ENCODE measurements at regions not wholly inside any gene's neighbourhood (a gene's known extent, or its start where the extent isn't known, plus 50 kb on each side); places are given as distances from the start of the nearest gene placed in this dataset.

GRCh38 chr2:216320852-216321251 is 51.4 kb downstream of the MARCHF4 start:
- DNase-seq: no peak

- no peak for DNase-seq
These were observed 52.5 kb downstream of the MARCHF4 start for GRCh38 chr2:216319771-216320170.

DNA sequence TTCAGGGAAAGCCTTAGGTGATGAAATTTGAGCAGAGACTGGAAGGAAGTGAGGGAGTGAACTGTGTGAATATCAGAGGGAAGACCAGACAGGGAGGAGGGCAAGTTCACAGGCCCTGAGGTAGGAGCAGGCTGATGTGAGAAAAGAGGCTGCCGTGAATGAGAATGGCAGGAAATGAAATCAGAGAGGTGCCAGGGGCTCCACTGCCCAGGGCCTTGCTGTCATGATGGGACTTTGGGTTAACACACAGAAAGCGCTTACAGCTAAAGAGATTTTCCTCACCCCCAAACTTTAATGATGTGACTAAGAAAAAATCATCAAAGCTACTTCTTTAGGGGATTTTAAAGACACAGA is 53.8 kb downstream of the MARCHF4 start:
- DNase-seq: no peak

DNA sequence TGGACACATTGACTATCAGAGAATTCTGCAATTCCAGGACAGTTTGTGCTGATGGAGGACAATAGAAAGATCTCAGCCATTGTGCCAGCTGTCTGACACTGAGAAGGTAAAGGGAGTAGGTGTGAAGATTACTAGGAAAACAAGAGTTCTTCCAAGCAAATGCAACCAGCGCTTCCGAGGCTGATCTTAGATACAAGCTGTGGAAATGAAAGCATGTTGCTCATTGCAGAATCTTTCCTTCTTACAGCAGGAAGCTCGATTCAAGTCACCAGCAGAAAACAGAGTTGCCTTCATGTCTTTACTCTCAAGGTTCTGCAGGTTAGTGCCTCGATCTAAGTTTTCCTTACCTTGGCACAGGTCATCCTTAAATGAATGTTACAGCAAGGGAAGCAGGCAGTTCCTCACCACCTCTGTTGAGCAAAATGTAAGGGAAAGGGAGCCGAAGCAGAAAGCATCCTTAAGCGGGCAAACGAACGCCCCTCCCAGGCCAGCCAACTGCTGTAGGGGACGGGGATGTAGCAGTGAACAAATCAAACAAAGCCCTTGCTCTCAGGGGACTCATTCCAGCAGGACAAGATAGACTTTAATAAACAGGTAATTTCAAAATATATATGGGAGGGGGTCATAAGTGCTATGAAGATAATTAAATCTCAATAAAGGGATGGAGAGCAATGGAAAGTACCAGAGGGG is 54.3 kb downstream of the MARCHF4 start:
- no peak for DNase-seq

- DNase-seq: no peak
These were observed 55.5 kb downstream of the MARCHF4 start for GRCh38 chr2:216316743-216317142.

GRCh38 chr2:216315802-216316603 is 56.3 kb downstream of the MARCHF4 start:
- DNase-seq: no peak

- no peak for DNase-seq
These were observed 59.8 kb downstream of the MARCHF4 start for GRCh38 chr2:216312441-216312840.

- DNase-seq: no peak
These were observed 63.7 kb downstream of the MARCHF4 start for GRCh38 chr2:216308576-216308975.

- no peak for DNase-seq
These were observed 64.8 kb downstream of the MARCHF4 start for GRCh38 chr2:216307496-216307895.

GRCh38 chr2:216306868-216307267 is 65.4 kb downstream of the MARCHF4 start:
- DNase-seq: no peak

DNA sequence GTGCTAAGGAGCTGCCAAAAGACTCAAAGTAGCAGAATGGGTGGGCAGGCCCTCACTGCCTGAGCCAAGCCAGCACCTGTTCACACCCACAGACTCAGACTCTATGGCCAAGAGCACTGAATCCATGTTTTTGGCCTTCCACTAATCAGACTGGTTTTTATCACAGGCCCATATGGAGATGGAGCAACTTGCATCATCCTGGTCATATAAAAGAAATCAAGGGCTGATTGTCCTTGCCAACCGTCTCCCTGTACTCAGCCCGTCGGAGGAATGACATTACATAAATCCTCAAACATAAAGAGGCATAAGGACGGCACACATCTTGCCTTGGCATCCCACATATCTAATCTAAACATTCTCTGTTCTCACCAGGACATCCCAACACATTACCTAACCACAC is 66.7 kb downstream of the MARCHF4 start:
- DNase-seq: no peak

DNA sequence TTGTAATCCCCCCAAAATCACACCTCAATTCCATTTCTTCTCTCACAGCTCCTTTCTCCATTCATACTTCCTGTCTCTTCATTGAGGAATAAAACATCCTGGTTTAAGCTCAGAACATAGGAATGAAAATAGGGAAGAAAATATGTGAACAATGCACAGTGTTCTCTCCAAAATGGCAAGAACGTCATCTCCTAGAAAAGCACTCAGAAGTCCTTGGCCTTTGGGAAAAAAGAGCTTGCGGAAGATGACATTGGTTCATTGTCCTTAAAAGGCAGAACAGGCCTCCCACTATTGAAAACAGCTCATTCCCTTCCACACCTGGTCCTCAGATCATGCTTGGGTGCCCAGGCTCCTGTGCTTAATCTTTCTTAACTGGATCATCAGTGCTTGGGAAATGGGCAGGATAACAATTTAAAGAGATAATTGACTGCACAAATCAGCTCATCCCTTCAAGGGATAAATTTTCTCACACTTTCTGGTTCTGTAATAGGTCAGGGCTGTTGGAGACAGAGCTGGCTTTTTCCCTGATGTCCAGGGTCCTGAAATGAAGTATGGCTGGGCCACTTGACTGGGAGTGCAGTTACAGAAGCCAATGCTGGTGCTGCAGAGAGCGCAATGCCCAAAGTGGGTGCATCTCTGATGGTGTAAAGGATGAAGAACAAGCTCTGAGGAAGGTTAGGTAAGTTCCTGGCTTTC is 69.2 kb downstream of the MARCHF4 start:
- DNase-seq: no peak

GRCh38 chr2:216300906-216301305 is 71.4 kb downstream of the MARCHF4 start:
- no peak for DNase-seq

DNA sequence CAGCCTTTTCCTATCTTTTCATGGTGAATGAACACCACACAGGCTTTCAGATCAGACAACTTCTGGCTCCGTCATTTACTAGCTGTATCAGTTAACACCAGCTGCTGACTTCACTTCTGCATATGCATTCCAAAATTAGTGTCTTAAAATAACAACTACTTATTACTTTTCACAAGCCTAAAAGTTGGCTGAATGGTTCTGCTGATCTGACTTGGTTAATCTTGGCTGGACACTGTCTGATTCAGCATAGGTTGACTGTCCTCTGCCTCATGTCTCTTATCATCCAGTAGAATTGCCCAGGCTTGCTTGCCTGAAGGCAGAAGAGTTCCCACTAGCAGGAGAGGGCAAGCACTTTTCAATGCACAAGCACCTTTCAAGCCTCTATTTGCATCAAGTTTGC is 72.7 kb downstream of the MARCHF4 start:
- DNase-seq: no peak

- DNase-seq: no peak
These were observed 73.4 kb downstream of the MARCHF4 start for GRCh38 chr2:216298719-216299495.

DNA sequence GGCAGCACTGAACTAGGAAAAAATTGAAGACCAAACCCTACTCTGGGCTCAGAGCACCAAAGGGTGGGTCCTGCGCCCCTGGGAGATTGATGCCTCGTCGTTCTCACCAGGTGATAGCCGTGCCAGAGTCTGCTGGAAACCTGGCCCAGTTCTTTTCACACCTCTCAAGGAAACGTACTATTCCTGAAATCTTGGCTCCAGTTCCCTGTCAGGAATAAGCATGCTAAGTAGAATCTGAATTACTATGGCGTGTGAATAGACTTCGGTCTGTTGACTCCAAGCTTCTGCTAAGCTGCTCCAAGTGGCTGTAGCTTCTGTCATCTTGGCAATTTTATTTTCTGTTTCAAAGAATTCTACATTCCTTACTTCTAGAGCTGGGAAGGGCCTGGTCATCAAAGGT is 75.4 kb downstream of the MARCHF4 start:
- DNase-seq: no peak

- no peak for DNase-seq
These were observed 78.0 kb downstream of the MARCHF4 start for GRCh38 chr2:216294305-216294704.

DNA sequence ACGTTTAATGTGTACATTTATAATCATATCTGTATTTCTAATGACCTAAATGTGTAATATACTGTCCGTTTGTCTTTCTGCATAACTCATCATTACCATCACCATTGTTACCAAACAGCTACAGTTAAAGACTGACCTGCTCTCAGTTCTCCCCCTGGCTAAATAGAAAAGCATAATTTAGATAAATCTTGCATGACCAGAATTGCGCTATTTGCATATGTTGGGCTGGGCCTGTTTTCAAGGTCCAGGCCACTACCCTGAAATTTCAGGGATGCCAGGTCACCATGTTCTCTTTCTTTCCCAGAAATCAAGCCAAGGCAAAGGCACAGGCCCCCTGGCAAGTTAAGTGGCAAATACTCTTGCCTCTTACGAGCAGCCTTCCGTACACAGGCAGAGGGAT is 78.4 kb downstream of the MARCHF4 start:
- no peak for DNase-seq

- DNase-seq: no peak
These were observed 79.4 kb downstream of the MARCHF4 start for GRCh38 chr2:216292886-216293301.

DNA sequence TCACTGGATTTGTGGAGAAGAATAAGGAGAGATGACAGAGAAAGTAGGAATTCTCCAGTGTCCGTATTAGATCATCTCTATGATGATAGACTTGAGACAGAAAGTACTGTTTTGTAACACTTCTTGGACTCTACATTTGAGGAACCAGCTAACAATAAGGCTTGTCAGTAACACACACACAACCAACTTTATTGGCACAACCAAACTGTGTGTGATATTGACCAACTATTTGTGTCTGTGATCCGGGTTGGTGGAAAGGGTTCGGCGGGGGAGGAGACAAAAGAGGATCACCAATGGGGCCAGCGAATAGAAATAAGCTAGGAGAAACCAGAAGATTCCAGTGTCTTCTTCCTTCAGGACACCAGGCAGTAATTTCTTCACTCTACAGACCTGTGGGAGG is 79.8 kb downstream of the MARCHF4 start:
- no peak for DNase-seq

DNA sequence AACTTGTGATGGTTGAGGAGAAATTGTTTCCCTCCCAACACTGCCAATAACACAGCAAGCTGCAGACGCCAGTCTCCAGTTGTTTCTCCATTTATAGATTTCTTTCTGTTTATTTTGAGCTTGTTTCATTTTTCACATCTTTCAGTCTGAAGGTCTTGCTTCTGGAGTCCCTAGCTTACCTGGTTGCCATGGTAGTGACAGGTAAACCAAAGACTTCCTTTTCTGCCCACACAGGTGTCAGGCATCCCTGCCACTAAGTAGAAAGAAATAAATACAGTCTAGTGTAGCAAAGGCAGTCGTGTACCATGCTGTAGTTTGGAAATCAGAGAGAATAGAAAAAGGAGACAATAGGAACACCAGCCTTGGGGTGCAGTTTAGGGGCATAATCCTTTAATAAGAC is 82.8 kb downstream of the MARCHF4 start:
- DNase-seq: no peak

- no peak for DNase-seq
These were observed 85.0 kb downstream of the MARCHF4 start for GRCh38 chr2:216287251-216287650.

DNA sequence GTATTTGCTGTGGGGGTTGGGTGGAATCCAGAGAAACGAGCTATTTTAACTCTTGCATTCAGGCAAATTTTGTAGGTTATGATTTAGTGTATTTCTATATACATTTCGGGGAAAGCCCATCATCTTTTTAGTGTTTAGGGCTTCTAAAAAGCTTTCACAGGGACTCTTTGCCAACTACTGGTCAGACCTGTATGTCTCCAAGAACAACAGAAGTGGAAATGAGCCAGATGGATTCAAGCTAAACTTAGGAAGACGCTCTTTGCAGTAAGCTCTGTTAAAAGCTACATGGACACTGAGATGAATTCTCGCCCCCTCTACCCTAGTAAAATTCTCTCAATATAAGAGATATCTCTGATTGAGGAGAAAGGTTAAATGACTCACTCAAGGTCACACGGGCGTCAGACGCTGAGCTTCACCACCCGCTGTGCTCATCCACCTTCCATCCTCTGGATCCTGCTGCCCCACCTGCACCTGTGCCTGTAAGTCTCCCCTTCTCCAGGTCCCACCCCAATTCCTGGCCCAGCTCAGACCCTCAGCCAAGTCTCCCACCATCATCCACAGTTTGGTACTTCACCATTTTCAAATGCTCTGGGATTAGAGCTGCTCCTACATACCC is 85.6 kb downstream of the MARCHF4 start:
- no peak for DNase-seq
